Prostate gland (tissue), 2 donors: ENCODE measurements at regions not wholly inside any gene's neighbourhood (a gene's known extent, or its start where the extent isn't known, plus 50 kb on each side); places are given as distances from the start of the nearest gene placed in this dataset.

Experiments used
- CTCF ChIP-seq, 4 experiments: fragments of 200-600 bp in 2 of 4; fragments of 450-650 bp in 2 of 4; sonication (generic) in 2 of 4; IDR thresholded peaks; 1 replicate in 3 of 4; 2 replicates in 1 of 4; pipeline ENCODE4 v1.5.1; 2016 to 2019; ENCODE audit warnings: antibody characterized with exemption in 4 of 4, mild to moderate bottlenecking in 2 of 4, moderate library complexity in 2 of 4
- POLR2A ChIP-seq: fragments of 450-650 bp; IDR thresholded peaks from one replicate; pipeline ENCODE4 v1.6.1; 2016; ENCODE audit warnings: antibody characterized with exemption, mild to moderate bottlenecking

GRCh38 chr6:102773636-102774035 is 1380.1 kb downstream of the GRIK2 start:
- TF ChIP-seq CTCF (IDR thresholded peaks at IDR 0.05) = no peak
- no peak for TF ChIP-seq POLR2A
